ENCODE measurements at regions not wholly inside any gene's neighbourhood (a gene's known extent, or its start where the extent isn't known, plus 50 kb on each side); places are given as distances from the start of the nearest gene placed in this dataset.
"Not testable (repeated sequence)": the region's sequence is repeated elsewhere in the genome, so short reads cannot be mapped to it uniquely, and the experiment has no call there.

DNA sequence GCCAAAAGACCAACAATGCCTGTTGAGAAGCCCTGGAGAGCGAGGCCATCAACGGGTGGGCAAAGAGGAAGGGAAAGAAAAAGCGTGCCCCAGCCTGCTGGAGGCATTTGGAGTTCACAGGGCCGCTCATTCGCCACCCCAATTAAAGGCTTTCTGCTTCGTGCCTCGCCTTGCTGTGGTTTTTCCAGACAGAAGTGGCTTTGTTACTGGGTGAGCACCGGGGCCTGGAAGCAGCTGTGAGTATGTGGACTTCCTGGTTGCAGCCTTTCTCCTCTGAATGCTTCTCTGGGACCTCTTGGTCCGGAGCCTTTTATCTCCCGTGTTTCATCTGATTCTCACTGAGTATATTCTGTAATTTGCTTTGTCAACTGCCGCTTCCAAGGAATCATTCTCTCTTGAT, 118.1 kb upstream of the EGR2 start:
- H3K27me3 ChIP-seq (ENCODE audit: control insufficient read depth, insufficient read depth, low read length): no peaks in the 10 kb centered on the region

DNA sequence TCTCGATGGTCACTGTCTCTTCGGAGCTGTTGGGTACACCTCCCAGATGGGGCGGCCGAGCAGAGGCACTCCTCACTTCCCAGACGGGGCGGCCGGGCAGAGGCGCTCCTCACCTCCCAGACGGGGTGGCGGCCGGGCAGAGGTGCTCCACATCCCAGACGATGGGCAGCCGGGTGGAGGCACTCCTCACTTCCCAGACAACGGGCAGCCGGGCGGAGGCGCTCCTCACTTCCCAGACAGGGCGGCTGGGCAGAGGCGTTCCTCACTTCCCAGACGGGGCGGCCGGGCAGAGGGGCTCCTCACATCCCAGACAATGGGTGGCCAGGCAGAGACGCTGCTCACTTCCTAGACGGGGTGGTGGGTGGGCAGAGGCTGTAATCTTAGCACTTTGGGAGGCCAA, 112.6 kb upstream of the EGR2 start:
- H3K9me3 ChIP-seq (ENCODE audit: control insufficient read depth, insufficient read depth, low read depth, low read length); H3K36me3 ChIP-seq (ENCODE audit: control insufficient read depth, insufficient read depth, low read length); H3K9ac ChIP-seq (ENCODE audit: low read length); H3K4me3 ChIP-seq (ENCODE audit: low read depth, low read length); H3K4me1 ChIP-seq (ENCODE audit: control insufficient read depth, insufficient read depth, low read length); H3K27ac ChIP-seq (ENCODE audit: low read depth, low read length); H3K27me3 ChIP-seq (ENCODE audit: control insufficient read depth, insufficient read depth, low read length): not testable (repeated sequence)

More for the DNA sequence above, 118.1 kb upstream of the EGR2 start:
- Histone ChIP-seq H3K4me1 (ENCODE audit: control insufficient read depth, insufficient read depth, low read length) (no peaks in the 10 kb centered on the region), H3K36me3 (ENCODE audit: control insufficient read depth, insufficient read depth, low read length) (no peaks in the 10 kb centered on the region), H3K4me3 (ENCODE audit: low read depth, low read length) (no peak overlapping the region), H3K9ac (ENCODE audit: low read length) (no peak overlapping the region), H3K9me3 (ENCODE audit: control insufficient read depth, insufficient read depth, low read depth, low read length) (no peaks in the 10 kb centered on the region), H3K27ac (ENCODE audit: low read depth, low read length) (no peak overlapping the region)

DNA sequence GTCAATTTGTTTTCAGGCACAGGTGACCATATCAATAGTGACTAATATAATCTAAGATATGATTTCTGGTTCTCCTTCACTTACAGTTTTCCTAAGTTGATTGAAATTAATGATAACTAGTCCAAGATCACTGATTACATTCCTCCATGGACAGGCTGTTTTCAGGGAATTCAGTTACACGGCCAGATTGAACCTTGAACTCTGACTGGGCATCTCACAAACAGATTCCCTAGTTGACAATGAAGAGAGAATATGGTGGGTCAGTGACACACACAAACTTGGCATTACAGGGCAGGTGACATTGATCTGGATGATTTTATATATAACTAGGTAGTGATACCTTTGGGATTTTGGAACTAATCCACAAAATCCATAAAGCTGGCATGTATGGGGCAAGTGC, 110.2 kb upstream of the EGR2 start:
- Histone ChIP-seq H3K27ac (ENCODE audit: low read depth, low read length) (no peak overlapping the region), H3K4me1 (ENCODE audit: control insufficient read depth, insufficient read depth, low read length) (no peaks in the 10 kb centered on the region), H3K27me3 (ENCODE audit: control insufficient read depth, insufficient read depth, low read length) (no peaks in the 10 kb centered on the region), H3K4me3 (ENCODE audit: low read depth, low read length) (no peak overlapping the region), H3K36me3 (ENCODE audit: control insufficient read depth, insufficient read depth, low read length) (no peaks in the 10 kb centered on the region), H3K9ac (ENCODE audit: low read length) (no peak overlapping the region), H3K9me3 (ENCODE audit: control insufficient read depth, insufficient read depth, low read depth, low read length) (0 out of 2 replicates have a peak, but pooled peaks cover 2% of the 10 kb centered on the region)

DNA sequence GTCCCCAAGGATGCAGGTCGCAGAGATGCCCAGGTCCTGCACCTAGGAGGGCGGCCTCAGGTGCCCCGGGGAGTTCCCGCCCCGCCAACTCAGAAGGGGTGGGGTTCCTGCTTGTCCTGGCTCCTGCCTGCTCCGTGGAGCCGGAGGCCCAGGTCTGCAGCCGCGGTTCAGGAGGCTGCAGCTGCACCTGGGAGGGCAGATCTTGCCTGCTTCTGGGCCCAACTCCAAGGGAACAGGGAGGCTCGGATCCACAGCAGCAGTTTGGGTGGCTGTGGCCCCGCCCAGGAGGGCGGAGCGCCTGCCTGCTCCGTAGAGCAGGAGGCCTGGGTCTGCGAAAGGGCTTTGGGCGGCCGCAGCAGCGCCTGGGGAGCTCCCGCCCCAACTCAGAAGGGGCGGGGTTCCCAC, 108.2 kb upstream of the EGR2 start:
- Histone ChIP-seq H3K4me3 (ENCODE audit: low read depth, low read length) (peak overlapping the region; percentile 47), H3K9me3 (ENCODE audit: control insufficient read depth, insufficient read depth, low read depth, low read length) (0 out of 2 replicates have a peak, but pooled peaks cover 2% of the 10 kb centered on the region), H3K36me3 (ENCODE audit: control insufficient read depth, insufficient read depth, low read length) (no peaks in the 10 kb centered on the region), H3K9ac (ENCODE audit: low read length) (no peak overlapping the region), H3K27me3 (ENCODE audit: control insufficient read depth, insufficient read depth, low read length) (no peaks in the 10 kb centered on the region), H3K4me1 (ENCODE audit: control insufficient read depth, insufficient read depth, low read length) (no peaks in the 10 kb centered on the region), H3K27ac (ENCODE audit: low read depth, low read length) (no peak overlapping the region)

- Histone ChIP-seq H3K4me1 (ENCODE audit: control insufficient read depth, insufficient read depth, low read length) (no peaks in the 10 kb centered on the region), H3K4me3 (ENCODE audit: low read depth, low read length) (no peak overlapping the region), H3K9ac (ENCODE audit: low read length) (no peak overlapping the region), H3K9me3 (ENCODE audit: control insufficient read depth, insufficient read depth, low read depth, low read length) (no peaks in the 10 kb centered on the region), H3K27ac (ENCODE audit: low read depth, low read length) (no peak overlapping the region), H3K36me3 (ENCODE audit: control insufficient read depth, insufficient read depth, low read length) (no peaks in the 10 kb centered on the region), H3K27me3 (ENCODE audit: control insufficient read depth, insufficient read depth, low read length) (no peaks in the 10 kb centered on the region)
These were observed 103.6 kb upstream of the EGR2 start for GRCh38 chr10:62919776-62920175.

DNA sequence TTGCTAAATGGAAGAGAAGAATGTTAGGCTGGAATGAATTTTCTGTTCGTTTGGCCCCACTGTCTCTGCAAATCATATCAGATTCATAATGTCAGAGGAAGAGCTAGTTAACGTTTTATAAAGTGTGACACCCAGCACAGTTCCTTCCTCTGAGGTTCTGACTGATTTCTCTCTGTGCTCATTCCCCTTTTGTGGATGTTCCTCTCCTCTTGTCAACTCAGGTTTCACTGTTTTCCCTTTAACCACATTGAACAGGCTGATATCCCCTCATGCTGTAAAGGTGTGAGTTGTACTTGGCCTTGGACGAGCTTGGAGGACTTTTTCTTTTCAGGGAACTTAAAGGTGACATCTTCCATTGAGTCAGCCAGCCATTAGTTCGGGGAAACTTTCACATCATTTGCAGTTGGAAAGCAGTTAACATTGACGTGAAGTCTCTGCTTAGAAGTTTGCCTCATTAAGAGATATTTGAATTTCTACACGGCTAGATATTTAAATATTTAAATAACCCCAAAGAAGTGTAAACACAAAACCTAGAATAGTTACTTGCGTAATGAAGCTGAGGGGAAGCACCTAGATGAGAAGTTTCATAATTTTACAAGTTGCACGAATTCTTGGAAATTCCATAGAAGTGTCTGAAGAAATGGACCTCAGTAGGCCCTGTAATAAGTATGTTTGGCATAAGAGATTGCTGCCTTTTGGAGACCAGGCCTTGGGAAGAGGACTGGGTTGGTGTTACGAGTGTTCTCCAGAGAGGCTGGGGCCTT, 101.5 kb upstream of the EGR2 start:
- no peaks in the 10 kb centered on the region for H3K36me3 ChIP-seq (ENCODE audit: control insufficient read depth, insufficient read depth, low read length)

GRCh38 chr10:62916141-62916603, 100.0 kb upstream of the EGR2 start:
- H3K4me3 ChIP-seq (ENCODE audit: low read depth, low read length): no peak overlapping the region
- no peak overlapping the region for H3K9ac ChIP-seq (ENCODE audit: low read length)
- H3K4me1 ChIP-seq (ENCODE audit: control insufficient read depth, insufficient read depth, low read length): no peaks in the 10 kb centered on the region; the same call in 1 of the 2 replicates
- no peaks in the 10 kb centered on the region for H3K36me3 ChIP-seq (ENCODE audit: control insufficient read depth, insufficient read depth, low read length)
- H3K27me3 ChIP-seq (ENCODE audit: control insufficient read depth, insufficient read depth, low read length): no peaks in the 10 kb centered on the region
- no peak overlapping the region for H3K27ac ChIP-seq (ENCODE audit: low read depth, low read length)
- H3K9me3 ChIP-seq (ENCODE audit: control insufficient read depth, insufficient read depth, low read depth, low read length): no peaks in the 10 kb centered on the region

More for the DNA sequence above, 101.5 kb upstream of the EGR2 start:
- no peaks in the 10 kb centered on the region for H3K9me3 ChIP-seq (ENCODE audit: control insufficient read depth, insufficient read depth, low read depth, low read length)
- no peak overlapping the region for H3K27ac ChIP-seq (ENCODE audit: low read depth, low read length)
- no peak overlapping the region for H3K9ac ChIP-seq (ENCODE audit: low read length)
- H3K4me3 ChIP-seq (ENCODE audit: low read depth, low read length): no peak overlapping the region
- H3K27me3 ChIP-seq (ENCODE audit: control insufficient read depth, insufficient read depth, low read length): no peaks in the 10 kb centered on the region
- no peaks in the 10 kb centered on the region for H3K4me1 ChIP-seq (ENCODE audit: control insufficient read depth, insufficient read depth, low read length)

DNA sequence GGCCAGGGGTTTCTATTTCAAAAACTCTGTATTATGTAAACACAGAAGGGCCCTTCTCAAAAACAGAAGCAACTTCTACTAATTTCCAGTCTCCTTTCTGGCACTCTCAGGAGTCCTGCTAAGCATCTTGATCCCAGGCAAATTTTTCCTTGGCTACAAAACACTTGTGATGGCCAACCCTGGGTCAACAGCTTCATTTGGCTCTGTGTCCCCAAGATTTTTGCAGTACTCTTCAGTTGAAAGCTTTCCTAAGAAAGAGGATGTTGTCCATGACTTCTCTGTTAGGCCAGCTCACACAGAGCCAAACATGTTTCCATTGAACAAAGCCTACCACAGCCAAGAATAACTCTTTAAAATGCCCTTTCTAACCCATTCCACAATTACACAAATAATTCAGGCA, 99.0 kb upstream of the EGR2 start:
- no peak overlapping the region for H3K4me3 ChIP-seq (ENCODE audit: low read depth, low read length)
- no peak overlapping the region for H3K27ac ChIP-seq (ENCODE audit: low read depth, low read length)
- no peaks in the 10 kb centered on the region for H3K9me3 ChIP-seq (ENCODE audit: control insufficient read depth, insufficient read depth, low read depth, low read length)
- H3K27me3 ChIP-seq (ENCODE audit: control insufficient read depth, insufficient read depth, low read length): no peaks in the 10 kb centered on the region
- no peaks in the 10 kb centered on the region for H3K36me3 ChIP-seq (ENCODE audit: control insufficient read depth, insufficient read depth, low read length)
- H3K4me1 ChIP-seq (ENCODE audit: control insufficient read depth, insufficient read depth, low read length): no peaks in the 10 kb centered on the region; the same call in 1 of the 2 replicates
- no peak overlapping the region for H3K9ac ChIP-seq (ENCODE audit: low read length)

- H3K9ac ChIP-seq (ENCODE audit: low read length): no peak overlapping the region
- no peaks in the 10 kb centered on the region for H3K36me3 ChIP-seq (ENCODE audit: control insufficient read depth, insufficient read depth, low read length)
- 0 out of 2 replicates have a peak, but pooled peaks cover 4% of the 10 kb centered on the region for H3K27me3 ChIP-seq (ENCODE audit: control insufficient read depth, insufficient read depth, low read length)
- no peaks in the 10 kb centered on the region; the same call in 1 of the 2 replicates for H3K4me1 ChIP-seq (ENCODE audit: control insufficient read depth, insufficient read depth, low read length)
- H3K27ac ChIP-seq (ENCODE audit: low read depth, low read length): no peak overlapping the region
- no peak overlapping the region for H3K4me3 ChIP-seq (ENCODE audit: low read depth, low read length)
- H3K9me3 ChIP-seq (ENCODE audit: control insufficient read depth, insufficient read depth, low read depth, low read length): no peaks in the 10 kb centered on the region
These were observed 95.9 kb upstream of the EGR2 start for GRCh38 chr10:62912086-62912485.

DNA sequence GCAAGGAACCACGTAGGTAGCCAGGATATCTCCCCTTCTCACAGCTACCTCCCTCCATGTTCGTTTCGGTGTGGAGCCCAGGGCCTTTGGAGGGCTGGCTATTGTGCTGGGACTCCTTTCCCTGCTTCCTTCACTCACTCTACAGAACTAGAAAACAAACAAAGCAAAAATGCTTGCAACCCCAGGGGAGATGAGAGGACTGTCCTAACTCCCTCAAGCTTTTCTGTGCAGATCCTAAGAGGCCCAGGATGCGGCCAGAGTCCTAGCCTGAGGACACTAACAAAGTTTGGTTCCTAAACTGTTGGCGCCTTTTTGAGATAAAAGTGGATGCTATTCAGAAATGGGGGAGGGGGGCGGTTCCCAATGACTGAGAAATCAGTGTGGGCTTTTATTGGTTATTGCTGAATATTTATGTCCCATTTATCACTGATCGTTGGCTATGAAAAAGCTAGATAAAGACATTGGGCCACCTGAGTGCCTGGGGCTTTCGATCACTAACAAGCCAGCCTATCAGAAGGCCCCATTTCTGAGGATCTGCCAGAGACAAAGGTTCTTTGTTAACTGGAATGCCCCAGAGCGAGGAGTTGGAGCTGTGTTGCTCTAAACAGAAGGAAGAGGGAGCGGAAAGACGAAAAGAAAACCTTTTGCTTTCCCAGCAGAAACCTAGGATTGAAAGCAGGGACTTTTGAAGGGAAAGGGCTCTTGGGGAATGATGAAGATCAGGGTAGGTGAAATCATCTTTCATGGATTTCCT, 95.2 kb upstream of the EGR2 start:
- Histone ChIP-seq H3K9ac (ENCODE audit: low read length) (no peak overlapping the region), H3K9me3 (ENCODE audit: control insufficient read depth, insufficient read depth, low read depth, low read length) (no peaks in the 10 kb centered on the region), H3K27me3 (ENCODE audit: control insufficient read depth, insufficient read depth, low read length) (0 out of 2 replicates have a peak, but pooled peaks cover 9% of the 10 kb centered on the region), H3K27ac (ENCODE audit: low read depth, low read length) (no peak overlapping the region), H3K4me3 (ENCODE audit: low read depth, low read length) (no peak overlapping the region), H3K36me3 (ENCODE audit: control insufficient read depth, insufficient read depth, low read length) (no peaks in the 10 kb centered on the region), H3K4me1 (ENCODE audit: control insufficient read depth, insufficient read depth, low read length) (no peaks in the 10 kb centered on the region; the same call in 1 of the 2 replicates)
